Liver (tissue), 8 donors: ENCODE measurements at regions not wholly inside any gene's neighbourhood (a gene's known extent, or its start where the extent isn't known, plus 50 kb on each side); places are given as distances from the start of the nearest gene placed in this dataset.

Experiments
- DNase-seq: peaks from one replicate; pipeline ENCODE4 v3.0.0-alpha.2; 2017; ENCODE audit warnings: low spot score
- H3K27ac ChIP-seq, 2 donors: one replicate each; pipeline ENCODE4 v1.7.0; 2013; ENCODE audit warnings: inconsistent platforms in 2 of 2, low read length in 2 of 2, control low read depth in 1 of 2, low read depth in 1 of 2, mild to moderate bottlenecking in 1 of 2
- H3K27me3 ChIP-seq, 4 donors: one replicate each; pipeline versions ENCODE4 v1.6.1 to v1.7.0; 2013; ENCODE audit warnings: low read length in 3 of 4, inconsistent platforms in 1 of 4, mild to moderate bottlenecking in 1 of 4, moderate library complexity in 1 of 4; ENCODE audit not compliant: control insufficient read depth in 4 of 4, insufficient read depth in 4 of 4
- H3K36me3 ChIP-seq, 4 donors: one replicate each; pipeline versions ENCODE4 v1.6.1 to v1.7.0; 2013; ENCODE audit warnings: low read length in 3 of 4, mild to moderate bottlenecking in 3 of 4, low read depth in 1 of 4, moderate library complexity in 1 of 4; ENCODE audit not compliant: control insufficient read depth in 4 of 4, insufficient read depth in 3 of 4
- H3K4me1 ChIP-seq, 4 donors: one replicate each; pipeline versions ENCODE4 v1.6.1 to v1.7.0; 2013; ENCODE audit warnings: low read length in 3 of 4, mild to moderate bottlenecking in 3 of 4, moderate library complexity in 1 of 4; ENCODE audit not compliant: control insufficient read depth in 4 of 4, insufficient read depth in 4 of 4
- H3K4me3 ChIP-seq, 3 donors: one replicate each; pipeline versions ENCODE4 v1.6.1 to v1.7.0; 2013; ENCODE audit warnings: low read length in 3 of 3, control low read depth in 1 of 3, low read depth in 1 of 3, mild to moderate bottlenecking in 1 of 3
- H3K9ac ChIP-seq, 2 donors: one replicate each; pipeline ENCODE4 v1.7.0; 2013; ENCODE audit warnings: low read length in 2 of 2, mild to moderate bottlenecking in 2 of 2, moderate library complexity in 2 of 2, control low read depth in 1 of 2, low read depth in 1 of 2
- H3K9me3 ChIP-seq, 4 donors: one replicate each; pipeline versions ENCODE4 v1.6.1 to v1.7.0; 2013; ENCODE audit warnings: low read length in 3 of 4; ENCODE audit not compliant: control insufficient read depth in 4 of 4
- CTCF ChIP-seq: fragments of 150-350 bp; IDR thresholded peaks from 2 replicates; pipeline ENCODE4 v1.5.1; 2017; ENCODE audit warnings: improper control_type of control experiment, low read depth, low read length; ENCODE audit not compliant: missing input control
- EGR1 ChIP-seq, 2 donors: IDR thresholded peaks; 2 replicates each; pipeline ENCODE4 v1.6.1; 2016 to 2018; ENCODE audit warnings: antibody characterized with exemption in 2 of 2, low read depth in 2 of 2
- FOXA1 ChIP-seq: IDR thresholded peaks from 2 replicates; pipeline ENCODE4 v1.6.1; 2016; ENCODE audit warnings: antibody characterized with exemption
- FOXA2 ChIP-seq: IDR thresholded peaks from 2 replicates; pipeline ENCODE4 v1.6.1; 2016; ENCODE audit warnings: antibody characterized with exemption
- GABPA ChIP-seq, 2 donors: IDR thresholded peaks in 1 of 2; conservative IDR thresholded peaks in 1 of 2; 2 replicates each; pipeline ENCODE4 v1.6.1; 2016; ENCODE audit warnings: antibody characterized with exemption in 2 of 2, mild to moderate bottlenecking in 1 of 2, moderate library complexity in 1 of 2
- HNF4G ChIP-seq: IDR thresholded peaks from 2 replicates; pipeline ENCODE4 v1.6.1; 2016; ENCODE audit warnings: antibody characterized with exemption
- JUND ChIP-seq, 2 donors: IDR thresholded peaks; 2 replicates each; pipeline ENCODE4 v1.6.1; 2016; ENCODE audit warnings: antibody characterized with exemption in 2 of 2
- NR2F2 ChIP-seq: IDR thresholded peaks from 2 replicates; pipeline ENCODE4 v1.6.1; 2016; ENCODE audit warnings: antibody characterized with exemption
- RAD21 ChIP-seq, 2 donors: IDR thresholded peaks; 2 replicates each; pipeline ENCODE4 v1.6.1; 2016; ENCODE audit warnings: antibody characterized with exemption in 2 of 2, mild to moderate bottlenecking in 2 of 2
- RXRA ChIP-seq, 2 donors: IDR thresholded peaks; 2 replicates each; pipeline ENCODE4 v1.6.1; 2017 to 2018; ENCODE audit warnings: antibody characterized with exemption in 2 of 2, mild to moderate bottlenecking in 1 of 2
- SP1 ChIP-seq: IDR thresholded peaks from 2 replicates; pipeline ENCODE4 v1.6.1; 2018; ENCODE audit warnings: antibody characterized with exemption, mild to moderate bottlenecking
- YY1 ChIP-seq: IDR thresholded peaks from 2 replicates; pipeline ENCODE4 v1.6.1; 2016; ENCODE audit warnings: antibody characterized with exemption, mild to moderate bottlenecking
- WGBS: extraction: QIAGEN DNeasy Blood & Tissue Kit; methylation state at CpG from one replicate; pipeline ENCODE4 v1.1.7; 2013; 5-methylcytosine and 5-hydroxymethylcytosine counted together
- TF ChIP-seq, protein P1 (sequence below): IDR thresholded peaks from 2 replicates; pipeline ENCODE4 v1.6.1; 2016; ENCODE audit warnings: antibody characterized with exemption
- TF ChIP-seq, protein P2 (sequence below): IDR thresholded peaks from 2 replicates; pipeline ENCODE4 v1.6.1; 2016; ENCODE audit warnings: antibody characterized with exemption
- donor health status: healthy.
- donor health status: healthy.
- donor health status: healthy.
- donor health status: healthy.
- donor health status: healthy.

- Histone ChIP-seq H3K4me3 (no peak overlapping the region), H3K9me3 (no peaks in the 10 kb centered on the region), H3K4me1 (no peaks in the 10 kb centered on the region), H3K36me3 (no peaks in the 10 kb centered on the region), H3K27ac (no peak overlapping the region), H3K27me3 (no peaks in the 10 kb centered on the region), H3K9ac (no peak overlapping the region)
- TF ChIP-seq JUND (IDR thresholded peaks at IDR 0.05): no peak
- TF ChIP-seq NR2F2: no peak
- TF ChIP-seq HNF4G: no peak
- no peak for TF ChIP-seq FOXA2
- TF ChIP-seq, protein P1, sequence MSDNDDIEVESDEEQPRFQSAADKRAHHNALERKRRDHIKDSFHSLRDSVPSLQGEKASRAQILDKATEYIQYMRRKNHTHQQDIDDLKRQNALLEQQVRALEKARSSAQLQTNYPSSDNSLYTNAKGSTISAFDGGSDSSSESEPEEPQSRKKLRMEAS: no peak
- no peak for TF ChIP-seq RAD21 (IDR thresholded peaks at IDR 0.05)
- TF ChIP-seq, protein P2, sequence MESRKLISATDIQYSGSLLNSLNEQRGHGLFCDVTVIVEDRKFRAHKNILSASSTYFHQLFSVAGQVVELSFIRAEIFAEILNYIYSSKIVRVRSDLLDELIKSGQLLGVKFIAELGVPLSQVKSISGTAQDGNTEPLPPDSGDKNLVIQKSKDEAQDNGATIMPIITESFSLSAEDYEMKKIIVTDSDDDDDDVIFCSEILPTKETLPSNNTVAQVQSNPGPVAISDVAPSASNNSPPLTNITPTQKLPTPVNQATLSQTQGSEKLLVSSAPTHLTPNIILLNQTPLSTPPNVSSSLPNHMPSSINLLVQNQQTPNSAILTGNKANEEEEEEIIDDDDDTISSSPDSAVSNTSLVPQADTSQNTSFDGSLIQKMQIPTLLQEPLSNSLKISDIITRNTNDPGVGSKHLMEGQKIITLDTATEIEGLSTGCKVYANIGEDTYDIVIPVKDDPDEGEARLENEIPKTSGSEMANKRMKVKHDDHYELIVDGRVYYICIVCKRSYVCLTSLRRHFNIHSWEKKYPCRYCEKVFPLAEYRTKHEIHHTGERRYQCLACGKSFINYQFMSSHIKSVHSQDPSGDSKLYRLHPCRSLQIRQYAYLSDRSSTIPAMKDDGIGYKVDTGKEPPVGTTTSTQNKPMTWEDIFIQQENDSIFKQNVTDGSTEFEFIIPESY: no peak
- no peak for TF ChIP-seq YY1
- TF ChIP-seq FOXA1: no peak
- no peak for TF ChIP-seq SP1
- TF ChIP-seq CTCF: no peak
- DNase-seq: no peak
- 73% methylated on average over 4 of the region's 4 CpGs for WGBS
Measured at GRCh38 chr2:53167227-53167626, 600.4 kb upstream of the CHAC2 start.

GRCh38 chr2:53150146-53150545 is 617.5 kb upstream of the CHAC2 start:
- Histone ChIP-seq H3K9me3 (no peaks in the 10 kb centered on the region), H3K27me3 (no peaks in the 10 kb centered on the region), H3K36me3 (no peaks in the 10 kb centered on the region), H3K27ac (no peak overlapping the region), H3K4me1 (no peaks in the 10 kb centered on the region), H3K4me3 (no peak overlapping the region), H3K9ac (no peak overlapping the region)
- DNase-seq: no peak
- no peak for TF ChIP-seq RAD21 (IDR thresholded peaks at IDR 0.05)
- TF ChIP-seq, protein P2: no peak

- TF ChIP-seq EGR1 (IDR thresholded peaks at IDR 0.05; ENCODE audit: low read depth in 2 of 2): no peak
- TF ChIP-seq FOXA2: no peak
- no peak for TF ChIP-seq CTCF
- TF ChIP-seq RAD21 (IDR thresholded peaks at IDR 0.05): no peak
- TF ChIP-seq, protein P2: no peak
- no peak for TF ChIP-seq YY1
- TF ChIP-seq HNF4G: no peak
- no peak for TF ChIP-seq GABPA (IDR thresholded peaks at IDR 0.05 in 1 of 2, conservative IDR thresholded peaks at IDR 0.05 in 1 of 2)
- TF ChIP-seq RXRA (IDR thresholded peaks at IDR 0.05): no peak
- no peak for TF ChIP-seq NR2F2
- Histone ChIP-seq H3K4me3 (no peak overlapping the region), H3K27me3 (no peaks in the 10 kb centered on the region), H3K4me1 (no peaks in the 10 kb centered on the region), H3K9ac (no peak overlapping the region), H3K27ac (no peak overlapping the region), H3K9me3 (no peaks in the 10 kb centered on the region), H3K36me3 (no peaks in the 10 kb centered on the region)
- DNase-seq: no peak
- WGBS: 54% methylated on average over 3 of the region's 3 CpGs
Measured at GRCh38 chr2:53148221-53148620, 619.4 kb upstream of the CHAC2 start.
